Prostate gland (tissue), 2 donors: ENCODE measurements at regions not wholly inside any gene's neighbourhood (a gene's known extent, or its start where the extent isn't known, plus 50 kb on each side); places are given as distances from the start of the nearest gene placed in this dataset.

Source experiments
- POLR2A ChIP-seq: fragments of 450-650 bp; IDR thresholded peaks from one replicate; pipeline ENCODE4 v1.6.1; 2016; ENCODE audit warnings: antibody characterized with exemption, mild to moderate bottlenecking
- POLR2AphosphoS5 ChIP-seq: sonication (generic); formaldehyde crosslinking; IDR thresholded peaks from one replicate; pipeline ENCODE4 v1.6.1; 2017; ENCODE audit warnings: antibody characterized with exemption
- TF ChIP-seq, protein P1 (sequence below), 4 experiments: fragments of 200-600 bp in 2 of 4; fragments of 450-650 bp in 2 of 4; sonication (generic) in 2 of 4; IDR thresholded peaks; 1 replicate in 3 of 4; 2 replicates in 1 of 4; pipeline ENCODE4 v1.5.1; 2016 to 2019; ENCODE audit warnings: antibody characterized with exemption in 4 of 4, mild to moderate bottlenecking in 2 of 4, moderate library complexity in 2 of 4

DNA sequence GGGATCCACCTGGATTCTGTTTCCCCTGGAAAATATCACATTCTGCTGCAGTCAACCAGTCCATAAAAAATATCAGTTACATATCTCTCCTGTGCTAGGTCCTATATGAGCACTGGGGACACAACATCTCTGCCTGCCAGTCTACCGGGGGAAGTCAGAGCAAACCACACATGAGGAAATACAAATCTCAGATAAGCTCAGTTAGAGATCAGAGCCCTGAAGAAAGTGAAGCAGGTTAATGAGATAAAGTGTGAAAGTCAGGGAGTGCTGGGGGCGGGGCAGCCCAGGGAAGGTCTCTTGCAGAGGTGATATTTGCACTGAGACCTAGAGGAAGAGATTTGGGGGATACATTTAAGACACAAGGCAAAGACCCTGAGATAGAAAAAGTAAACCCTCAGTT is 67.8 kb upstream of the SLC1A1 start:
- TF ChIP-seq, protein P1, sequence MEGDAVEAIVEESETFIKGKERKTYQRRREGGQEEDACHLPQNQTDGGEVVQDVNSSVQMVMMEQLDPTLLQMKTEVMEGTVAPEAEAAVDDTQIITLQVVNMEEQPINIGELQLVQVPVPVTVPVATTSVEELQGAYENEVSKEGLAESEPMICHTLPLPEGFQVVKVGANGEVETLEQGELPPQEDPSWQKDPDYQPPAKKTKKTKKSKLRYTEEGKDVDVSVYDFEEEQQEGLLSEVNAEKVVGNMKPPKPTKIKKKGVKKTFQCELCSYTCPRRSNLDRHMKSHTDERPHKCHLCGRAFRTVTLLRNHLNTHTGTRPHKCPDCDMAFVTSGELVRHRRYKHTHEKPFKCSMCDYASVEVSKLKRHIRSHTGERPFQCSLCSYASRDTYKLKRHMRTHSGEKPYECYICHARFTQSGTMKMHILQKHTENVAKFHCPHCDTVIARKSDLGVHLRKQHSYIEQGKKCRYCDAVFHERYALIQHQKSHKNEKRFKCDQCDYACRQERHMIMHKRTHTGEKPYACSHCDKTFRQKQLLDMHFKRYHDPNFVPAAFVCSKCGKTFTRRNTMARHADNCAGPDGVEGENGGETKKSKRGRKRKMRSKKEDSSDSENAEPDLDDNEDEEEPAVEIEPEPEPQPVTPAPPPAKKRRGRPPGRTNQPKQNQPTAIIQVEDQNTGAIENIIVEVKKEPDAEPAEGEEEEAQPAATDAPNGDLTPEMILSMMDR (IDR thresholded peaks at IDR 0.05) = no peak
- TF ChIP-seq POLR2A (no peak), POLR2AphosphoS5 (no peak)
